Esophagus muscularis mucosa (tissue), 4 donors: ENCODE measurements at regions not wholly inside any gene's neighbourhood (a gene's known extent, or its start where the extent isn't known, plus 50 kb on each side); places are given as distances from the start of the nearest gene placed in this dataset.
"Not testable (repeated sequence)": the region's sequence is repeated elsewhere in the genome, so short reads cannot be mapped to it uniquely, and the experiment has no call there.

Source experiments
- DNase-seq: peaks from one replicate; pipeline ENCODE4 v3.0.0-alpha.2; 2017; ENCODE audit errors: extremely low spot score
- H3K27ac ChIP-seq, 4 donors: fragments of 200-600 bp; sonication (generic); replicated peaks in 1 of 4; 1 replicate in 3 of 4; 2 replicates in 1 of 4; pipeline ENCODE4 v1.5.1; 2016 to 2019; ENCODE audit warnings: mild to moderate bottlenecking in 1 of 4
- H3K27me3 ChIP-seq, 4 donors: fragments of 200-600 bp; sonication (generic); one replicate each; pipeline versions ENCODE4 v1.5.1 to v1.6.0; 2016 to 2019
- H3K36me3 ChIP-seq, 4 donors: fragments of 200-600 bp; sonication (generic); one replicate each; pipeline ENCODE4 v1.5.1; 2016 to 2019
- H3K4me1 ChIP-seq, 4 donors: fragments of 200-600 bp; sonication (generic); one replicate each; pipeline ENCODE4 v1.5.1; 2016 to 2019
- H3K4me3 ChIP-seq, 4 donors: fragments of 200-600 bp; sonication (generic); 1 replicate in 2 of 4; 2 replicates in 2 of 4; pipeline ENCODE4 v1.5.1; 2016 to 2019; ENCODE audit warnings: mild to moderate bottlenecking in 4 of 4, moderate library complexity in 1 of 4
- H3K9me3 ChIP-seq, 4 donors: fragments of 200-600 bp; sonication (generic); 1 replicate in 3 of 4; 2 replicates in 1 of 4; pipeline ENCODE4 v1.5.1; 2016 to 2019
- CTCF ChIP-seq, 3 experiments: fragments of 200-600 bp in 2 of 3; fragments of 450-650 bp in 1 of 3; sonication (generic) in 2 of 3; IDR thresholded peaks; one replicate each; pipeline ENCODE4 v1.5.1; 2017 to 2019; ENCODE audit warnings: antibody characterized with exemption in 3 of 3, mild to moderate bottlenecking in 2 of 3, moderate library complexity in 1 of 3
- EP300 ChIP-seq: sonication (generic); formaldehyde crosslinking; IDR thresholded peaks from one replicate; pipeline ENCODE4 v1.6.1; 2017; ENCODE audit warnings: antibody characterized with exemption
- POLR2A ChIP-seq: fragments of 450-650 bp; IDR thresholded peaks from one replicate; pipeline ENCODE4 v1.6.1; 2017; ENCODE audit warnings: antibody characterized with exemption, moderate library complexity, mild to moderate bottlenecking, low read depth
- POLR2AphosphoS5 ChIP-seq, 2 donors: sonication (generic); formaldehyde crosslinking; IDR thresholded peaks; one replicate each; pipeline ENCODE4 v1.6.1; 2017; ENCODE audit warnings: antibody characterized with exemption in 2 of 2
- WGBS: methylation state at CpG from one replicate; pipeline ENCODE4 v1.1.5; 2018; 5-methylcytosine and 5-hydroxymethylcytosine counted together
- intact Hi-C: fragments of 100-400 bp; cut with DNase I; formaldehyde crosslinking; loops from one replicate; pipeline ENCODE4 v1.15.1; 2023

GRCh38 chr12:73991138-73991537, 546.5 kb upstream of the ATXN7L3B start:
- H3K27ac ChIP-seq, result no peak overlapping the region
- WGBS, result 75% methylated on average over 3 of the region's 3 CpGs
- TF ChIP-seq EP300 (no peak), POLR2AphosphoS5 (IDR thresholded peaks at IDR 0.05) (no peak), POLR2A (no peak), CTCF (IDR thresholded peaks at IDR 0.05) (no peak)
- no peak overlapping the region for H3K4me3 ChIP-seq
- H3K4me1 ChIP-seq, result no peaks in the 10 kb centered on the region
- intact Hi-C loops, result no loop called here
- no peaks in the 10 kb centered on the region for H3K27me3 ChIP-seq
- no peaks in the 10 kb centered on the region for H3K9me3 ChIP-seq
- no peaks in the 10 kb centered on the region for H3K36me3 ChIP-seq
- no peak for DNase-seq

GRCh38 chr12:73998894-73999293, 538.7 kb upstream of the ATXN7L3B start:
- Histone ChIP-seq H3K4me1 (no peaks in the 10 kb centered on the region), H3K36me3 (no peaks in the 10 kb centered on the region), H3K4me3 (no peak overlapping the region), H3K27ac (no peak overlapping the region), H3K27me3 (no peaks in the 10 kb centered on the region), H3K9me3 (no peaks in the 10 kb centered on the region)
- intact Hi-C loops, result no loop called here
- 80% methylated on average over 1 of the region's 1 CpG for WGBS
- DNase-seq, result no peak
- TF ChIP-seq EP300 (no peak), POLR2A (no peak), POLR2AphosphoS5 (IDR thresholded peaks at IDR 0.05) (no peak), CTCF (IDR thresholded peaks at IDR 0.05) (no peak)

GRCh38 chr12:74015118-74015517, 522.5 kb upstream of the ATXN7L3B start:
- TF ChIP-seq POLR2AphosphoS5 (IDR thresholded peaks at IDR 0.05), result no peak
- no peak for TF ChIP-seq CTCF (IDR thresholded peaks at IDR 0.05)
- TF ChIP-seq EP300, result no peak
- no peak for TF ChIP-seq POLR2A
- no peaks in the 10 kb centered on the region for H3K4me1 ChIP-seq
- intact Hi-C loops, result no loop called here
- H3K4me3 ChIP-seq, result no peak overlapping the region
- no peak overlapping the region for H3K27ac ChIP-seq
- DNase-seq, result no peak
- H3K9me3 ChIP-seq, result no peaks in the 10 kb centered on the region
- H3K27me3 ChIP-seq, result no peaks in the 10 kb centered on the region
- no peaks in the 10 kb centered on the region for H3K36me3 ChIP-seq
- 95% methylated on average over 5 of the region's 5 CpGs for WGBS

DNA sequence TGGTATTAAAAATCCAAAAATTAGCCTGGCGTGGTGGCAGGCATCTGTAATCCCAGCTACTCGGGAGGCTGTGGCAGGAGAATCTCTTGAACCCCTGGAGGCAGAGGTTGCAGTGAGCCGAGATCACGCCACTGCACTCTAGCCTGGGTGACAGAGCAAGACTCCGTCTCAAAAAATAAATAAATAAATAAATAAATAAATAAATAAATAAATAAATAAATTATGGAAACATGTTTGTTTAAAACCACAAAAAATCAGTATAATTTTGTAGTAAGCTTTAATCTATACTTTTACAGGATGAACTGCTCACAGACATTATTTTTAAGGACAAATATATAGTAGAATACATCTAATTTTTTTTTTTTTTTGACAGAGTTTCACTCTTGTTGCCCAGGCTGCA, 521.3 kb upstream of the ATXN7L3B start:
- H3K36me3 ChIP-seq, H3K9me3 ChIP-seq, H3K4me3 ChIP-seq, DNase-seq, H3K27me3 ChIP-seq, H3K4me1 ChIP-seq, intact Hi-C loops, H3K27ac ChIP-seq: not testable (repeated sequence)
- WGBS, result 94% methylated on average over 5 of the region's 5 CpGs

- H3K4me1 ChIP-seq, result no peaks in the 10 kb centered on the region
- intact Hi-C loops, result no loop called here
- WGBS, result 79% methylated on average over 1 of the region's 1 CpG
- no peak overlapping the region for H3K4me3 ChIP-seq
- no peaks in the 10 kb centered on the region for H3K27me3 ChIP-seq
- no peak for DNase-seq
- no peak for TF ChIP-seq EP300
- TF ChIP-seq CTCF (IDR thresholded peaks at IDR 0.05), result no peak
- TF ChIP-seq POLR2A, result no peak
- no peak for TF ChIP-seq POLR2AphosphoS5 (IDR thresholded peaks at IDR 0.05)
- H3K27ac ChIP-seq, result no peak overlapping the region
- no peaks in the 10 kb centered on the region for H3K9me3 ChIP-seq
- no peaks in the 10 kb centered on the region for H3K36me3 ChIP-seq
Measured at GRCh38 chr12:74018849-74019248, 518.8 kb upstream of the ATXN7L3B start.
